ENCODE measurements at regions not wholly inside any gene's neighbourhood (a gene's known extent, or its start where the extent isn't known, plus 50 kb on each side); places are given as distances from the start of the nearest gene placed in this dataset.

DNA sequence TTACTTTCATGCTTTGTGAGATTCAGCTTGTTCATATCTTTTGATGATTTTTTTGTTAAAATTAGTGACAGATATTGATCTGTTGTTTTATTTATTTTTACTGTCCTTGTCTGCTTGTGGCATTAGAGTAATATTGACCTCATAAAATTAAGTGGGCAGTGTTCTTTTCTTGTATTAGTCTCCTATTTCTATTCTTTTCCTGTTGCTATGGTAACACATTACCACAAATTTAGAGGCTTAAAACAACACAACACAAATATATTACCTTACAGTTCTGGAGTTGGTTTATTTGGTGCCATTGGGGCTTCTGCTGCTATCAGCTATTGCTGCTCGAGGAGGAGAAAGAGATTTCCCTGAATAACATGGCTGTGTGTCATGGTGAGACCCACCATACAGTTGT lies 135.7 kb downstream of the C1orf94 start:
- H3K27me3 ChIP-seq (ENCODE audit: control insufficient read depth in 2 of 2, insufficient read depth in 2 of 2, low read length in 2 of 2) = no peaks in the 10 kb centered on the region
- FAIRE-seq (no peak), DNase-seq (ENCODE audit: low read depth, low spot score) (no peak)
- no peak overlapping the region for H3K4me3 ChIP-seq (replicated peaks in 1 of 3; ENCODE audit: insufficient read depth in 1 of 3, low read depth in 1 of 3, low read length in 3 of 3)
- CTCF ChIA-PET = no interaction called here
- H2AFZ ChIP-seq (ENCODE audit: low read depth, low read length) = no peak overlapping the region
- H3K9me1 ChIP-seq (replicated peaks; ENCODE audit: control insufficient read depth, extremely low read depth, insufficient read depth, low read length) = no peaks in the 10 kb centered on the region
- dilution Hi-C loops (cut with MboI; ENCODE audit: extremely low pct_ligation_motif_present, low sequenced_read_pairs) (no loop called here), intact Hi-C loops (cut with micrococcal nuclease) (no loop called here)
- POLR2A ChIA-PET = no interaction called here
- no peaks in the 10 kb centered on the region for H3K4me1 ChIP-seq (ENCODE audit: control insufficient read depth, extremely low read depth, insufficient read depth, low read length)
- TF ChIP-seq POLR2A (IDR thresholded peaks at IDR 0.05; ENCODE audit: low read depth, low read length) (no peak), EZH2 (IDR thresholded peaks at IDR 0.05; ENCODE audit: borderline replicate concordance, low read depth, low read length, severe bottlenecking) (no peak), GATA2 (IDR thresholded peaks at IDR 0.05; ENCODE audit: insufficient read depth, insufficient read length, low read depth, low read length) (no peak), FOS (IDR thresholded peaks at IDR 0.05; ENCODE audit: borderline replicate concordance, insufficient read depth, low read length) (no peak), POLR2AphosphoS5 (IDR thresholded peaks at IDR 0.05; ENCODE audit: insufficient read depth, low read depth, low read length) (no peak), JUN (IDR thresholded peaks at IDR 0.05; ENCODE audit: borderline replicate concordance, insufficient read depth, insufficient read length, low read depth) (no peak), MYC (IDR thresholded peaks at IDR 0.05; ENCODE audit: low read depth, low read length) (no peak)
- TF ChIP-seq, protein P1, sequence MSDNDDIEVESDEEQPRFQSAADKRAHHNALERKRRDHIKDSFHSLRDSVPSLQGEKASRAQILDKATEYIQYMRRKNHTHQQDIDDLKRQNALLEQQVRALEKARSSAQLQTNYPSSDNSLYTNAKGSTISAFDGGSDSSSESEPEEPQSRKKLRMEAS (IDR thresholded peaks at IDR 0.05; ENCODE audit: insufficient read depth, insufficient read length) = no peak
- TF ChIP-seq, protein P2, sequence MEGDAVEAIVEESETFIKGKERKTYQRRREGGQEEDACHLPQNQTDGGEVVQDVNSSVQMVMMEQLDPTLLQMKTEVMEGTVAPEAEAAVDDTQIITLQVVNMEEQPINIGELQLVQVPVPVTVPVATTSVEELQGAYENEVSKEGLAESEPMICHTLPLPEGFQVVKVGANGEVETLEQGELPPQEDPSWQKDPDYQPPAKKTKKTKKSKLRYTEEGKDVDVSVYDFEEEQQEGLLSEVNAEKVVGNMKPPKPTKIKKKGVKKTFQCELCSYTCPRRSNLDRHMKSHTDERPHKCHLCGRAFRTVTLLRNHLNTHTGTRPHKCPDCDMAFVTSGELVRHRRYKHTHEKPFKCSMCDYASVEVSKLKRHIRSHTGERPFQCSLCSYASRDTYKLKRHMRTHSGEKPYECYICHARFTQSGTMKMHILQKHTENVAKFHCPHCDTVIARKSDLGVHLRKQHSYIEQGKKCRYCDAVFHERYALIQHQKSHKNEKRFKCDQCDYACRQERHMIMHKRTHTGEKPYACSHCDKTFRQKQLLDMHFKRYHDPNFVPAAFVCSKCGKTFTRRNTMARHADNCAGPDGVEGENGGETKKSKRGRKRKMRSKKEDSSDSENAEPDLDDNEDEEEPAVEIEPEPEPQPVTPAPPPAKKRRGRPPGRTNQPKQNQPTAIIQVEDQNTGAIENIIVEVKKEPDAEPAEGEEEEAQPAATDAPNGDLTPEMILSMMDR (IDR thresholded peaks at IDR 0.05; ENCODE audit: extremely low read depth in 1 of 2, insufficient read depth in 1 of 2, low read depth in 1 of 2, low read length in 2 of 2) = no peak
- BruUV-seq (replicated peaks) = no TSS peak
- H3K27ac ChIP-seq (ENCODE audit: insufficient read depth, low read depth, low read length) = no peak overlapping the region
- no peak overlapping the region for H3K4me2 ChIP-seq (ENCODE audit: insufficient read depth, low read length)
- no peak overlapping the region for H3K9ac ChIP-seq (replicated peaks; ENCODE audit: extremely low read depth, insufficient read depth, low read length)
- no peaks in the 10 kb centered on the region for H3K79me2 ChIP-seq (ENCODE audit: control insufficient read depth, insufficient read depth, low read length)
- H3K36me3 ChIP-seq (ENCODE audit: control insufficient read depth in 2 of 2, extremely low read depth in 1 of 2, insufficient read depth in 2 of 2, low read length in 2 of 2) = no peaks in the 10 kb centered on the region
- no peaks in the 10 kb centered on the region for H4K20me1 ChIP-seq (replicated peaks; ENCODE audit: control insufficient read depth, extremely low read depth, insufficient read depth, low read length)
- no peaks in the 10 kb centered on the region for H3K9me3 ChIP-seq (replicated peaks; ENCODE audit: control insufficient read depth, insufficient read depth, low read length)

All from endothelial cell of umbilical vein (primary cell).